GM12878 (cell line): ENCODE measurements at regions not wholly inside any gene's neighbourhood (a gene's known extent, or its start where the extent isn't known, plus 50 kb on each side); places are given as distances from the start of the nearest gene placed in this dataset.

Source experiments
- CREB1 ChIP-seq: IDR thresholded peaks from 2 replicates; pipeline ENCODE4 v1.6.1; 2012; ENCODE audit warnings: low read depth, mild to moderate bottlenecking, inconsistent platforms
- EP300 ChIP-seq, 2 experiments: fragments of 150-350 bp in 1 of 2; IDR thresholded peaks; 2 replicates each; pipeline ENCODE4 v1.6.1; 2011 to 2012; ENCODE audit warnings: low read depth in 2 of 2, low read length in 2 of 2, borderline replicate concordance in 1 of 2, improper control_type of control experiment in 1 of 2, inconsistent platforms in 1 of 2; ENCODE audit not compliant: control insufficient read depth in 1 of 2
- EZH2 ChIP-seq: IDR thresholded peaks from 2 replicates; pipeline ENCODE4 v1.6.1; 2012; ENCODE audit warnings: low read depth, mild to moderate bottlenecking, control low read depth, inconsistent platforms, low read length, borderline replicate concordance; ENCODE audit not compliant: control insufficient read depth
- TF ChIP-seq, protein P1 (sequence below), 3 experiments: IDR thresholded peaks in 2 of 3; conservative IDR thresholded peaks in 1 of 3; 2 replicates each; pipeline ENCODE4 v1.5.1; 2011; ENCODE audit warnings: low read depth in 3 of 3, low read length in 3 of 3, mild to moderate bottlenecking in 3 of 3, control low read depth in 2 of 3, moderate library complexity in 2 of 3, inconsistent platforms in 1 of 3, mixed read lengths in 1 of 3; ENCODE audit not compliant: control insufficient read depth in 2 of 3, insufficient read depth in 1 of 3; ENCODE audit errors: extremely low read depth in 1 of 3

DNA sequence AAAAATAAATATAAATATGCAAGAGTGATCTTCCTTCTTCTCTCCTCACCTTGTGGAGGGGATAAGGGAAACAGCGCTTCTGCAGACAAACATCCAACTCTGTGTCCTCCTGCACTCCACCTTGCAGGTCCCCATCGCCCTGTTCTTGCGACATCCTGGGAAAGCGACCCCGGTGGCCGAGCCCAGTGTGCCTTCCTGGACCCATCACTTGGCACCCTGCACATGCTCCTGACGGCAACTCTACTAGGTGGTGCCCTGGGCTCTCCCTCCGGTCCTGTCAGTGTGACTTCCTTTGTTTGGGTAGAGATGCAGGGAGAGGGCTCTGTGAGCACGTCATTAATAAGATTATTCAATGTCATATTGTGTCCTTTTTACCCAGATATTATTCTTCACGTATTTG is 266.0 kb upstream of the ADAMTS16 start:
- TF ChIP-seq EP300 (IDR thresholded peaks at IDR 0.05; ENCODE audit: borderline replicate concordance in 1 of 2, control insufficient read depth in 1 of 2, low read depth in 2 of 2, low read length in 2 of 2), result no peak
- TF ChIP-seq, protein P1, sequence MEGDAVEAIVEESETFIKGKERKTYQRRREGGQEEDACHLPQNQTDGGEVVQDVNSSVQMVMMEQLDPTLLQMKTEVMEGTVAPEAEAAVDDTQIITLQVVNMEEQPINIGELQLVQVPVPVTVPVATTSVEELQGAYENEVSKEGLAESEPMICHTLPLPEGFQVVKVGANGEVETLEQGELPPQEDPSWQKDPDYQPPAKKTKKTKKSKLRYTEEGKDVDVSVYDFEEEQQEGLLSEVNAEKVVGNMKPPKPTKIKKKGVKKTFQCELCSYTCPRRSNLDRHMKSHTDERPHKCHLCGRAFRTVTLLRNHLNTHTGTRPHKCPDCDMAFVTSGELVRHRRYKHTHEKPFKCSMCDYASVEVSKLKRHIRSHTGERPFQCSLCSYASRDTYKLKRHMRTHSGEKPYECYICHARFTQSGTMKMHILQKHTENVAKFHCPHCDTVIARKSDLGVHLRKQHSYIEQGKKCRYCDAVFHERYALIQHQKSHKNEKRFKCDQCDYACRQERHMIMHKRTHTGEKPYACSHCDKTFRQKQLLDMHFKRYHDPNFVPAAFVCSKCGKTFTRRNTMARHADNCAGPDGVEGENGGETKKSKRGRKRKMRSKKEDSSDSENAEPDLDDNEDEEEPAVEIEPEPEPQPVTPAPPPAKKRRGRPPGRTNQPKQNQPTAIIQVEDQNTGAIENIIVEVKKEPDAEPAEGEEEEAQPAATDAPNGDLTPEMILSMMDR (IDR thresholded peaks at IDR 0.05 in 2 of 3, conservative IDR thresholded peaks at IDR 0.05 in 1 of 3; ENCODE audit: control insufficient read depth in 2 of 3, extremely low read depth in 1 of 3, insufficient read depth in 1 of 3, low read depth in 3 of 3, low read length in 3 of 3), result no peak
- no peak for TF ChIP-seq CREB1
- no peak for TF ChIP-seq EZH2
